ENCODE measurements at regions not wholly inside any gene's neighbourhood (a gene's known extent, or its start where the extent isn't known, plus 50 kb on each side); places are given as distances from the start of the nearest gene placed in this dataset.
"Not testable (repeated sequence)": the region's sequence is repeated elsewhere in the genome, so short reads cannot be mapped to it uniquely, and the experiment has no call there.

- DNase-seq (ENCODE audit: low read depth): no peak
Observed at GRCh38 chr2:215862351-215862771, 151.0 kb downstream of the MREG start.

- DNase-seq (ENCODE audit: low read depth): no peak
Observed at GRCh38 chr2:215861607-215862350, 151.6 kb downstream of the MREG start.

- no peak for DNase-seq (ENCODE audit: low read depth)
Observed at GRCh38 chr2:215856080-215856479, 157.3 kb downstream of the MREG start.

- DNase-seq (ENCODE audit: low read depth): not testable (repeated sequence)
Observed at GRCh38 chr2:215855308-215855707, 158.0 kb downstream of the MREG start.

GRCh38 chr2:215854008-215854407 is 159.3 kb downstream of the MREG start:
- no peak for DNase-seq (ENCODE audit: low read depth)

GRCh38 chr2:215851696-215852095 is 161.7 kb downstream of the MREG start:
- DNase-seq (ENCODE audit: low read depth): no peak

- no peak for DNase-seq (ENCODE audit: low read depth)
Observed at GRCh38 chr2:215851082-215851481, 162.3 kb downstream of the MREG start.

- no peak for DNase-seq (ENCODE audit: low read depth)
Observed at GRCh38 chr2:215850380-215850779, 163.0 kb downstream of the MREG start.

- DNase-seq (ENCODE audit: low read depth): no peak
Observed at GRCh38 chr2:215849771-215850170, 163.6 kb downstream of the MREG start.

GRCh38 chr2:215848698-215849097 is 164.7 kb downstream of the MREG start:
- no peak for DNase-seq (ENCODE audit: low read depth)

GRCh38 chr2:215848146-215848545 is 165.2 kb downstream of the MREG start:
- no peak for DNase-seq (ENCODE audit: low read depth)

- no peak for DNase-seq (ENCODE audit: low read depth)
Observed at GRCh38 chr2:215847718-215848117, 165.6 kb downstream of the MREG start.

GRCh38 chr2:215847056-215847455 is 166.3 kb downstream of the MREG start:
- DNase-seq (ENCODE audit: low read depth): no peak

- DNase-seq (ENCODE audit: low read depth): no peak
Observed at GRCh38 chr2:215845839-215846586, 167.3 kb downstream of the MREG start.

- DNase-seq (ENCODE audit: low read depth): no peak
Observed at GRCh38 chr2:215843579-215843978, 169.8 kb downstream of the MREG start.

GRCh38 chr2:215841175-215841816 is 172.1 kb downstream of the MREG start:
- no peak for DNase-seq (ENCODE audit: low read depth)

- no peak for DNase-seq (ENCODE audit: low read depth)
Observed at GRCh38 chr2:215839816-215840215, 173.5 kb downstream of the MREG start.

- DNase-seq (ENCODE audit: low read depth): no peak
Observed at GRCh38 chr2:215839309-215839708, 174.0 kb downstream of the MREG start.

GRCh38 chr2:215836881-215837280 is 176.5 kb downstream of the MREG start:
- no peak for DNase-seq (ENCODE audit: low read depth)

GRCh38 chr2:215835657-215836056 is 177.7 kb downstream of the MREG start:
- DNase-seq (ENCODE audit: low read depth): no peak

- DNase-seq (ENCODE audit: low read depth): no peak
Observed at GRCh38 chr2:215835231-215835630, 178.1 kb downstream of the MREG start.

- no peak for DNase-seq (ENCODE audit: low read depth)
Observed at GRCh38 chr2:215833531-215834162, 179.7 kb downstream of the MREG start.

- no peak for DNase-seq (ENCODE audit: low read depth)
Observed at GRCh38 chr2:215832791-215833190, 180.6 kb downstream of the MREG start.

Measured in HS-27A (cell line).